Inflammatory macrophage treated with lipopolysaccharide for 4 hours (primary cell): ENCODE measurements at regions not wholly inside any gene's neighbourhood (a gene's known extent, or its start where the extent isn't known, plus 50 kb on each side); places are given as distances from the start of the nearest gene placed in this dataset.
"Not testable (repeated sequence)": the region's sequence is repeated elsewhere in the genome, so short reads cannot be mapped to it uniquely, and the experiment has no call there.

Experiments
- DNase-seq: peaks from one replicate; pipeline ENCODE4 v3.0.0-alpha.2; 2020

GRCh38 chr3:112736805-112737566 is 96.0 kb upstream of the CCDC80 start:
- DNase-seq, result no peak

- no peak for DNase-seq
Measured at GRCh38 chr3:112736386-112736785, 95.4 kb upstream of the CCDC80 start.

- DNase-seq, result no peak
Measured at GRCh38 chr3:112735926-112736325, 95.0 kb upstream of the CCDC80 start.

- DNase-seq, result peak; percentile 71
Measured at GRCh38 chr3:112734736-112735350, 93.9 kb upstream of the CCDC80 start.

- DNase-seq, result peak; percentile 21
Measured at GRCh38 chr3:112734171-112734570, 93.2 kb upstream of the CCDC80 start.

GRCh38 chr3:112730210-112730609 is 89.3 kb upstream of the CCDC80 start:
- no peak for DNase-seq

GRCh38 chr3:112721231-112721630 is 80.3 kb upstream of the CCDC80 start:
- no peak for DNase-seq

GRCh38 chr3:112718967-112719366 is 78.0 kb upstream of the CCDC80 start:
- no peak for DNase-seq

GRCh38 chr3:112718516-112718915 is 77.6 kb upstream of the CCDC80 start:
- DNase-seq, result no peak

- peak; percentile 74 for DNase-seq
Measured at GRCh38 chr3:112709911-112710310, 69.0 kb upstream of the CCDC80 start.

GRCh38 chr3:112699436-112699978 is 58.6 kb upstream of the CCDC80 start:
- DNase-seq, result peak; percentile 46

GRCh38 chr3:112698442-112698841 is 57.5 kb upstream of the CCDC80 start:
- DNase-seq, result peak; percentile 9

GRCh38 chr3:112696244-112696643 is 55.3 kb upstream of the CCDC80 start:
- not testable (repeated sequence) for DNase-seq

GRCh38 chr3:112695377-112696108 is 54.6 kb upstream of the CCDC80 start:
- DNase-seq, result not testable (repeated sequence)

- DNase-seq, result not testable (repeated sequence)
Measured at GRCh38 chr3:112694906-112695305, 54.0 kb upstream of the CCDC80 start.

- no peak for DNase-seq
Measured at GRCh38 chr3:112693186-112693585, 52.2 kb upstream of the CCDC80 start.
